ENCODE measurements at regions not wholly inside any gene's neighbourhood (a gene's known extent, or its start where the extent isn't known, plus 50 kb on each side); places are given as distances from the start of the nearest gene placed in this dataset.

DNA sequence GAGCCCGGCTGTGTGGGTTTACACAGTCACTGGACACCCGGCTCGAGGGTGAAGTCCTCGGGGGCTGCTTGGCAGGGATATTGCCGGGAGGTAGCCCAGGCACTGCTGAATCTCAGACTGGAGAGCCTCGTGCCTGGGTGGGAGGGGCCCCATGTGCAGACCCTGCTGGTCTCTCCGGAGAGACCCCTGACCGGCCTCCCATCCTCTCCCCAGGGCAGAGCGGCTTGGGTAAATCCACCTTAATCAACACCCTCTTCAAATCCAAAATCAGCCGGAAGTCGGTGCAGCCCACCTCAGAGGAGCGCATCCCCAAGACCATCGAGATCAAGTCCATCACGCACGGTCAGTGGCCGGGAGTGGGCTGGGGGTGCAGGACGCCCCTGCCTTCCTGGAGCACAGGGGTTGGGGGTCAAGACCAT lies 346.5 kb downstream of the SEC14L1 start:
- Histone ChIP-seq H3K27me3 (no peaks in the 10 kb centered on the region), H3K4me1 (ENCODE audit: control insufficient read depth in 1 of 2, insufficient read depth in 1 of 2, low read depth in 1 of 2, low read length in 1 of 2) (no peaks in the 10 kb centered on the region), H3K4me3 (ENCODE audit: low read depth in 1 of 2, low read length in 1 of 2) (no peak overlapping the region), H3K36me3 (peaks cover 71% of the 10 kb centered on the region), H3K27ac (no peak overlapping the region), H3K9me3 (no peaks in the 10 kb centered on the region)
- TF ChIP-seq, protein P1, sequence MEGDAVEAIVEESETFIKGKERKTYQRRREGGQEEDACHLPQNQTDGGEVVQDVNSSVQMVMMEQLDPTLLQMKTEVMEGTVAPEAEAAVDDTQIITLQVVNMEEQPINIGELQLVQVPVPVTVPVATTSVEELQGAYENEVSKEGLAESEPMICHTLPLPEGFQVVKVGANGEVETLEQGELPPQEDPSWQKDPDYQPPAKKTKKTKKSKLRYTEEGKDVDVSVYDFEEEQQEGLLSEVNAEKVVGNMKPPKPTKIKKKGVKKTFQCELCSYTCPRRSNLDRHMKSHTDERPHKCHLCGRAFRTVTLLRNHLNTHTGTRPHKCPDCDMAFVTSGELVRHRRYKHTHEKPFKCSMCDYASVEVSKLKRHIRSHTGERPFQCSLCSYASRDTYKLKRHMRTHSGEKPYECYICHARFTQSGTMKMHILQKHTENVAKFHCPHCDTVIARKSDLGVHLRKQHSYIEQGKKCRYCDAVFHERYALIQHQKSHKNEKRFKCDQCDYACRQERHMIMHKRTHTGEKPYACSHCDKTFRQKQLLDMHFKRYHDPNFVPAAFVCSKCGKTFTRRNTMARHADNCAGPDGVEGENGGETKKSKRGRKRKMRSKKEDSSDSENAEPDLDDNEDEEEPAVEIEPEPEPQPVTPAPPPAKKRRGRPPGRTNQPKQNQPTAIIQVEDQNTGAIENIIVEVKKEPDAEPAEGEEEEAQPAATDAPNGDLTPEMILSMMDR (IDR thresholded peaks at IDR 0.05): no peak

DNA sequence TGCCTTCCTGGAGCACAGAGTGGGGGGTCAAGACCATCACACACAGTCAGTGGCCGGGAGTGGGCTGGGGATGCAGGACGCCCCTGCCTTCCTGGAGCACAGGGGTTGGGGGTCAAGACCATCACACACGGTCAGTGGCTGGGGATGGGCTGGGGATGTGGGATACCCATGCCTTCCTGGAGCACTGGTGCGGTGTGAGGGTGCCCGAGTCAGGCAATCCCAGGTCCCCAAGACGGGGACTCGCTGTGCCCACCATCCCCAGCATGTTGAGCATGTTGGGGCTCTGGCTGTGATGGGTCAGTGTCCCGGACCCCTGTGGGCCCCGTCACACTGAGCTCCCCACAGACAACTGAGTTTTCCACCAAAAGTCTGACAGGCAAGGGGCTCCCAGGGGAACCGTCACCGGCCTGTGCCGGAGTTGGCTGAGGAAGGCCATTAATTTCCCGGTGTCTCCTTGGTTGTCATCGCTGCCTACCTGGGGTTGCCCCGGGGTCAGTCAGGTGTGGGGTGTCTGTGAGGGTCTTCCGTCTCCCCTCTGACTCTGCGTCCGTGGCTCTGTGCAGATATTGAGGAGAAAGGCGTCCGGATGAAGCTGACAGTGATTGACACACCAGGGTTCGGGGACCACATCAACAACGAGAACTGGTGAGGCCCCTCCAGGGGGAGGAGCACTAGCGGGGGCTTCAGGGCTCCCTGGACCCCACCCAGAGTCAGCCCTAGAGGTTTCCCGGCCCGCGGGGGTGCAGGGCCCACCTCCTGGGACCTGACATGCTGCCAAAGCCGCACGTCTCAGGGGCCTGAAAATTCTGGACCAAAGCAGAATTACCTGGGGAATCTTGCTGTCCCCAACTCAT lies 347.1 kb downstream of the SEC14L1 start:
- Histone ChIP-seq H3K4me1 (ENCODE audit: control insufficient read depth in 1 of 2, insufficient read depth in 1 of 2, low read depth in 1 of 2, low read length in 1 of 2) (no peaks in the 10 kb centered on the region), H3K4me3 (ENCODE audit: low read depth in 1 of 2, low read length in 1 of 2) (no peak overlapping the region), H3K27me3 (no peaks in the 10 kb centered on the region), H3K36me3 (peaks cover 71% of the 10 kb centered on the region), H3K9me3 (no peaks in the 10 kb centered on the region), H3K27ac (no peak overlapping the region)
- TF ChIP-seq, protein P1 (IDR thresholded peaks at IDR 0.05): no peak

DNA sequence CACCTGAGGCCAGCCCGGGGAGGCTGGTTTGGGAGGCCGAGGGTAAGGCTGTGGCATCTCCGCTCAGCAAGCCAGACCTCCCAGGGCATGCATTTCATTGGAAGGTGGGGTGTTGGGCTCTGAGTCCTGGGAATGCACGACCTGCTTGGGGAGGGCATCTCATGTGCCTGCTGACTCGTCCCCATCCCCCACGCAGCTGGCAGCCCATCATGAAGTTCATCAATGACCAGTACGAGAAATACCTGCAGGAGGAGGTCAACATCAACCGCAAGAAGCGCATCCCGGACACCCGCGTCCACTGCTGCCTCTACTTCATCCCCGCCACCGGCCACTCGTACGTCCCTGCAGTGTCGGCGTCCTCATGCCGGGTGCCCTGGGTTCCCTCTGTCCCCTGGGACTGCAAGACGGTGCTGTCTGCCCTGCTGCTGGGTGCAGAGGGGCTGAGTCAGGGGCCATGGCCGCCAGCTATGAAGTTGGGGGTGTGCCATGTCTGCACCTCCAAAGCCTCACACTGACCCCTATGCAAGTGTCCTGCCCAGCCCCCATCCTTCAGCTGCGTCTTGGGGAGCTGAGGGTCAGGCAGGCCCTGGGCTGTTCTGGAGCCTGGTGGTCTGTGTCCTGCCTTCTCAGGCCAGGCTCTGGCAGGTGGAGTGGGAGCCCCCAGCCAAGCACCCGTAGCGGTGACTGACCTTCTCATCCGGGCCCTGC lies 347.9 kb downstream of the SEC14L1 start:
- peaks cover 69% of the 10 kb centered on the region for H3K36me3 ChIP-seq
- H3K4me1 ChIP-seq (ENCODE audit: control insufficient read depth in 1 of 2, insufficient read depth in 1 of 2, low read depth in 1 of 2, low read length in 1 of 2): peaks cover 5 to 6% of the 10 kb centered on the region in 2 experiments
- no peaks in the 10 kb centered on the region for H3K27me3 ChIP-seq
- no peaks in the 10 kb centered on the region for H3K9me3 ChIP-seq
- TF ChIP-seq, protein P1 (IDR thresholded peaks at IDR 0.05): no peak
- no peak overlapping the region for H3K4me3 ChIP-seq (ENCODE audit: low read depth in 1 of 2, low read length in 1 of 2)
- no peak overlapping the region for H3K27ac ChIP-seq

DNA sequence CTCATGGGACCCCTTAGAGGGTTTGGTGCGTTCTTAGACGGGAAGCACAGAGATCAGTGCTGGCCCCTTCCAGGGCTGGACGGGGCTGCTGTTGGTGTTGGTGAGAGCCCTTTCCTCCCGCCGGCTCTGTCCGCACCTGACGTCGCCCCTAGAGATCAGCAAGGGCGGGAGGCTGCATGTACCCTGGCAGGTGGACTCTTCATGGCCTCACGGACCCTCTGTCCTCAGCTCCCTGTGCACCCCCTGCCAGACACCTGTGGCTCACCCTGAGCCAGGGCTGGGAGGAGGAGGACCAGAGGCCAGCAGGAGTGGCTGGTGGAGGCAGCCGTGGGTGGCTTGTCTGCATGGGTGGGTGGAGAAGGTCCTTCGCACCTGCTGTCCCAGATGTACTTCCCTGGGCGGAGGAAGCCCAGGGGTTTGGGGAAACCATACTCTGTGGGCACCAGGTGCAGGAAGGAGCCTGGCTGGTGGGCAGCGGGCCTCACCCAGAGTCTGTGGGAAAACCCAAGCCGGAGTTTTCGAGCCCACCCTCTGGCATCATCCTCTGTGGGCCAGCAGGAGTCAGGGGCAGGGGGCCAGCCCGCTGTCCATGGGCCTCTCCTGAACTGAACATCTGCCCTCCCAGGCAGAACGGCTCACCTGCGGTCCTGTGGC lies 348.6 kb downstream of the SEC14L1 start:
- no peaks in the 10 kb centered on the region for H3K27me3 ChIP-seq
- TF ChIP-seq, protein P1 (IDR thresholded peaks at IDR 0.05): no peak
- no peak overlapping the region for H3K4me3 ChIP-seq (ENCODE audit: low read depth in 1 of 2, low read length in 1 of 2)
- no peak overlapping the region for H3K27ac ChIP-seq
- no peaks in the 10 kb centered on the region for H3K9me3 ChIP-seq
- peaks cover 72% of the 10 kb centered on the region for H3K36me3 ChIP-seq
- peaks cover 11 to 12% of the 10 kb centered on the region in 2 experiments for H3K4me1 ChIP-seq (ENCODE audit: control insufficient read depth in 1 of 2, insufficient read depth in 1 of 2, low read depth in 1 of 2, low read length in 1 of 2)

DNA sequence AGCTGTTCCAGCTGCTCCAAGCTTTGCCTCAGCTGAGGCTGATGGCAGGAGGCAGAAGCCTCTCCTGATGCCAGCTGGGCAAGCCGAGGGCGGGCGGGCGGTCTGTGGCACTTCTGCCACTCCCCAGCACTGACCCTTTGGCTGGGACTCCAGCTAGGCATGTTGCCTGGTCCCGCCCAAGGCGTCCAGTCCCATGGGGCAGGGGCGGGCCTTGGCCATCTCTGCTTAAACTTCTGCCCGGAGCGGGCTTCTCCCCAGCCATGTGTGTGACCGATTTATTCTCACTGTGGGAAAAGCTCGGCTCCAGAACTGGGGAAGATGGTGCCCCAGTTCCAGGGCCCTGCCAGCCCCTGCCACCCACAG lies 349.1 kb downstream of the SEC14L1 start:
- H3K27ac ChIP-seq: no peak overlapping the region
- H3K9me3 ChIP-seq: no peaks in the 10 kb centered on the region
- TF ChIP-seq, protein P1 (IDR thresholded peaks at IDR 0.05): no peak
- H3K27me3 ChIP-seq: no peaks in the 10 kb centered on the region
- H3K4me1 ChIP-seq (ENCODE audit: control insufficient read depth in 1 of 2, insufficient read depth in 1 of 2, low read depth in 1 of 2, low read length in 1 of 2): peaks cover 16 to 17% of the 10 kb centered on the region in 2 experiments
- peaks cover 76% of the 10 kb centered on the region for H3K36me3 ChIP-seq
- no peak overlapping the region for H3K4me3 ChIP-seq (ENCODE audit: low read depth in 1 of 2, low read length in 1 of 2)

All from neutrophil (primary cell).